Hepatocyte (in vitro differentiated cells): ENCODE measurements at regions not wholly inside any gene's neighbourhood (a gene's known extent, or its start where the extent isn't known, plus 50 kb on each side); places are given as distances from the start of the nearest gene placed in this dataset.

Source experiments
- DNase-seq: peaks from one replicate; pipeline ENCODE4 v3.0.0-alpha.2; 2016; ENCODE audit warnings: low spot score
- H2AFZ ChIP-seq: fragments of 200-600 bp; sonication (generic); 2 replicates; pipeline ENCODE4 v1.6.0; 2016; ENCODE audit warnings: antibody characterized with exemption, mild to moderate bottlenecking
- H3K27ac ChIP-seq: fragments of 200-600 bp; sonication (generic); 2 replicates; pipeline ENCODE4 v1.5.1; 2016; ENCODE audit warnings: mild to moderate bottlenecking
- H3K27me3 ChIP-seq: fragments of 200-600 bp; sonication (generic); 2 replicates; pipeline ENCODE4 v1.6.1; 2016
- H3K36me3 ChIP-seq: fragments of 200-600 bp; sonication (generic); replicated peaks from 2 replicates; pipeline ENCODE4 v1.5.1; 2016; ENCODE audit warnings: low read depth; ENCODE audit not compliant: insufficient read depth
- H3K4me1 ChIP-seq: fragments of 200-600 bp; sonication (generic); 2 replicates; pipeline ENCODE4 v1.5.1; 2016; ENCODE audit warnings: mild to moderate bottlenecking, moderate library complexity; ENCODE audit not compliant: insufficient read depth
- H3K4me2 ChIP-seq: fragments of 200-600 bp; sonication (generic); 2 replicates; pipeline ENCODE4 v1.6.0; 2016
- H3K4me3 ChIP-seq: fragments of 200-600 bp; sonication (generic); 2 replicates; pipeline ENCODE4 v1.5.1; 2016; ENCODE audit warnings: mild to moderate bottlenecking
- H3K79me2 ChIP-seq: fragments of 200-600 bp; sonication (generic); 2 replicates; pipeline ENCODE4 v1.6.0; 2017; ENCODE audit warnings: mild to moderate bottlenecking
- H3K9me2 ChIP-seq: fragments of 200-600 bp; sonication (generic); replicated peaks from 2 replicates; pipeline ENCODE4 v1.6.0; 2017; ENCODE audit warnings: mild to moderate bottlenecking; ENCODE audit not compliant: insufficient read depth
- H3K9me3 ChIP-seq: fragments of 200-600 bp; sonication (generic); 2 replicates; pipeline ENCODE4 v1.5.1; 2016; ENCODE audit warnings: low read depth, mild to moderate bottlenecking
- H4K20me1 ChIP-seq: fragments of 200-600 bp; sonication (generic); 2 replicates; pipeline ENCODE4 v1.6.0; 2016; ENCODE audit warnings: mild to moderate bottlenecking; ENCODE audit not compliant: insufficient read depth, poor library complexity, severe bottlenecking
- EZH2 ChIP-seq: fragments of 200-600 bp; sonication (generic); IDR thresholded peaks from 2 replicates; pipeline ENCODE4 v1.6.1; 2016; ENCODE audit warnings: antibody characterized with exemption, mild to moderate bottlenecking, borderline replicate concordance
- EZH2phosphoT487 ChIP-seq: fragments of 200-600 bp; sonication (generic); IDR thresholded peaks from one replicate; pipeline ENCODE4 v1.6.1; 2018; ENCODE audit warnings: antibody characterized with exemption, mild to moderate bottlenecking, low read depth, moderate library complexity; ENCODE audit not compliant: unreplicated experiment, severe bottlenecking
- WGBS: methylation state at CpG from one replicate; pipeline ENCODE4 v1.1.6; 2016; ENCODE audit warnings: low lambda C conversion rate; ENCODE audit errors: missing lambda C conversion rate; 5-methylcytosine and 5-hydroxymethylcytosine counted together
- TF ChIP-seq, protein P1 (sequence below): fragments of 200-600 bp; sonication (generic); IDR thresholded peaks from 2 replicates; pipeline ENCODE4 v1.5.1; 2016; ENCODE audit warnings: antibody characterized with exemption, mild to moderate bottlenecking; ENCODE audit not compliant: poor library complexity

DNA sequence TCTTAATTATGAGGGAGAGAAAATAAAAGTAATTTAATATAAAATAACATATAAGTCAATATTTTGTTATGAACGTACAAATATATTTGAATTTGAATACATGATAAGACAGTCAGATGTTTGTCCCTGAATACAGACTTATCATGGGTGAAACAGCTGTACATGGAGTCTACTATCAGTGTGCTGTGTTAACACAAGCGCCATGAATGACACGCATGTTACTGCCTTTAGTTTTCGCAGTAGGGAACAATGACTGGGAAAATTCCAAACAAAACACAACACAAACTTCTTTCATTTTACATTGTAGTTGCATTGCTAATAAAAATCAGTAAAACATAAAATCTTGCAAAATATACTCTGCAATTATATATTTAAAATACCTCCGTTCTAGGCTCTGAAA is 108.6 kb downstream of the FBXO5 start:
- Histone ChIP-seq H3K9me3 (no peaks in the 10 kb centered on the region), H3K4me1 (no peaks in the 10 kb centered on the region), H3K27me3 (no peaks in the 10 kb centered on the region), H3K4me3 (no peak overlapping the region), H4K20me1 (no peaks in the 10 kb centered on the region), H2AFZ (no peak overlapping the region), H3K9me2 (no peaks in the 10 kb centered on the region), H3K36me3 (no peaks in the 10 kb centered on the region), H3K27ac (no peak overlapping the region), H3K4me2 (no peak overlapping the region), H3K79me2 (no peaks in the 10 kb centered on the region)
- 89% methylated on average over 5 of the region's 5 CpGs for WGBS
- TF ChIP-seq, protein P1, sequence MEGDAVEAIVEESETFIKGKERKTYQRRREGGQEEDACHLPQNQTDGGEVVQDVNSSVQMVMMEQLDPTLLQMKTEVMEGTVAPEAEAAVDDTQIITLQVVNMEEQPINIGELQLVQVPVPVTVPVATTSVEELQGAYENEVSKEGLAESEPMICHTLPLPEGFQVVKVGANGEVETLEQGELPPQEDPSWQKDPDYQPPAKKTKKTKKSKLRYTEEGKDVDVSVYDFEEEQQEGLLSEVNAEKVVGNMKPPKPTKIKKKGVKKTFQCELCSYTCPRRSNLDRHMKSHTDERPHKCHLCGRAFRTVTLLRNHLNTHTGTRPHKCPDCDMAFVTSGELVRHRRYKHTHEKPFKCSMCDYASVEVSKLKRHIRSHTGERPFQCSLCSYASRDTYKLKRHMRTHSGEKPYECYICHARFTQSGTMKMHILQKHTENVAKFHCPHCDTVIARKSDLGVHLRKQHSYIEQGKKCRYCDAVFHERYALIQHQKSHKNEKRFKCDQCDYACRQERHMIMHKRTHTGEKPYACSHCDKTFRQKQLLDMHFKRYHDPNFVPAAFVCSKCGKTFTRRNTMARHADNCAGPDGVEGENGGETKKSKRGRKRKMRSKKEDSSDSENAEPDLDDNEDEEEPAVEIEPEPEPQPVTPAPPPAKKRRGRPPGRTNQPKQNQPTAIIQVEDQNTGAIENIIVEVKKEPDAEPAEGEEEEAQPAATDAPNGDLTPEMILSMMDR, result no peak
- no peak for TF ChIP-seq EZH2phosphoT487
- DNase-seq, result no peak

DNA sequence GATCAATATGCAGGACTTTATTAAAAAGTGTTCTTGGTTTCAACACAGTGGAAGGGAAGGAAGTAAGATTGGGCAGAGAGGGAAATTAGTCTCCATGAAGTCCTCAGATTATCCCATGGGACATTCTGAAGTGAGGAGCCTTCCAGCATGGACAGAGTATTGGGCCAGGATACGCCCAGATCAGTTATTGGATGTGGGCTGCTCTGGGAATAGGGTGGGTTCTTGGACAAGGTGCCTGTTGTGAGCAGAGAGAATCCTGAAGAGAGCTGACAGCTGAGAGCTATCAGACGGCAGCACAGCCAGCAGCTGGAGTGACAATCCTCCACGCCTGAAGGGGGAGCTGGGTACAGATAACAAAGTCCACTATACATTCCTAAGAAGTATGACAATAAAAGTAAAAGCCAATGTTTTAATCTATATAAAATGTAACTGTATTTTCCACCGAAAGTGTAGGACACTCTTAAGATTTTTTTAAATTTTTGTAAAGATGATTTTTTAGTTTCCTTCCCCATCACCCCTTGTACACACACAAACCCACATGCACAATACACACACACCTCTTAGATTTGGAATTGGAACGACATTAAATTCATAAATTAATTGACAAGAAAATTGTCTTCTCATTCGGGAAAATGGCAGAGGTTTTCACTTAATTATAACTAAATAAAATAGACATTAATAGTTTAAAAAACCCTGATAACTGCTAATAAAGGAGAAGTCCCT is 107.8 kb downstream of the FBXO5 start:
- H3K9me2 ChIP-seq, result no peaks in the 10 kb centered on the region
- TF ChIP-seq EZH2phosphoT487, result no peak
- TF ChIP-seq, protein P1, result no peak
- TF ChIP-seq EZH2, result no peak
- 60% methylated on average over 6 of the region's 6 CpGs for WGBS

DNA sequence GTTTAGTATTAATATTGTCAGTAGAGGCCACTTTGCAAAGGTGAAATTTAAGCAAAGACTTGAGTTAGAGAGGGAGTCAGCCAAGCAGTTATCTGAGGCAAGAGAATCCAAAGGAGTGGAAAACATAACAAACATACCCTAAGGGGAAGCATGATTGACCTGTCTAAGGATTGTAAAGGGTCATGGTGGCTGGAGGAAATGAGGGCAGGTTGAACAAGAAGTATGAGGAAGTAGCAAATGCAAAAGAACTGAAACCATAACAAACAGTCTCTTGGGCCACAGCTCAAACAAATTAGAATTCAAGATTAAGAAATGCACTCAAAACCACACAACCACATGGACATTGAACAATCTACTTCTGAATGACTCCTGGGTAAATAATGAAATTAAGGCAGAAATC is 103.2 kb downstream of the FBXO5 start:
- no peak overlapping the region for H2AFZ ChIP-seq
- H3K9me2 ChIP-seq, result no peaks in the 10 kb centered on the region
- no peaks in the 10 kb centered on the region for H4K20me1 ChIP-seq
- no peak overlapping the region for H3K27ac ChIP-seq
- no peak overlapping the region for H3K4me2 ChIP-seq
- no peaks in the 10 kb centered on the region for H3K27me3 ChIP-seq
- TF ChIP-seq EZH2 (no peak), EZH2phosphoT487 (no peak)
- TF ChIP-seq, protein P1, result no peak
- no peak for DNase-seq
- no peaks in the 10 kb centered on the region for H3K36me3 ChIP-seq
- no peaks in the 10 kb centered on the region for H3K4me1 ChIP-seq
- H3K79me2 ChIP-seq, result no peaks in the 10 kb centered on the region
- H3K9me3 ChIP-seq, result no peaks in the 10 kb centered on the region
- H3K4me3 ChIP-seq, result no peak overlapping the region

More for the DNA sequence above, 107.8 kb downstream of the FBXO5 start:
- no peak for DNase-seq
- Histone ChIP-seq H2AFZ (no peak overlapping the region), H3K4me2 (no peak overlapping the region), H4K20me1 (no peaks in the 10 kb centered on the region), H3K27ac (no peak overlapping the region), H3K36me3 (no peaks in the 10 kb centered on the region), H3K9me3 (no peaks in the 10 kb centered on the region), H3K27me3 (no peaks in the 10 kb centered on the region), H3K4me1 (no peaks in the 10 kb centered on the region), H3K79me2 (no peaks in the 10 kb centered on the region), H3K4me3 (no peak overlapping the region)

DNA sequence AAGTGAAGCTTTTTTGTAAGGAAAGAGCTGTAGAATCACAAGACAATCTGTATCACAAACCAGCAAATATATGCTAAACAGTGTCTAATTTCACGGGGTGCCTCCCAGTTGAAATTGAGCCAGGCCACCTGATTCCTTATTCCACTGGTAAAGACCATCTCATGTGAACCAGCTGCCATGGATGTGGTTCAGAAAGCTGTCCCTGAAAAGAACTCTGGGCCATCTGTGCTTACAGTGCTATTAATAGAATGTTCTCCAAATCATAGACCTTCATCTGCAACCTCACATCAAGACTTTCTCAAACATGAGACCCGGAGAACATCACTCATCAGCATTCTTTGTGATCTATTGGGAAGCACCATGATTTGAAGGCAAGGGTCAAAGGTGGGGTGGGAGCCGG is 89.7 kb downstream of the FBXO5 start:
- Histone ChIP-seq H3K4me3 (no peak overlapping the region), H3K36me3 (no peaks in the 10 kb centered on the region), H3K4me2 (no peak overlapping the region), H2AFZ (no peak overlapping the region), H3K79me2 (no peaks in the 10 kb centered on the region), H3K9me3 (no peaks in the 10 kb centered on the region), H3K27me3 (no peaks in the 10 kb centered on the region), H4K20me1 (no peaks in the 10 kb centered on the region), H3K9me2 (no peaks in the 10 kb centered on the region), H3K4me1 (no peaks in the 10 kb centered on the region), H3K27ac (no peak overlapping the region)
- WGBS, result 84% methylated on average over 3 of the region's 3 CpGs
- DNase-seq, result no peak
- TF ChIP-seq EZH2, result no peak
- TF ChIP-seq, protein P1, result no peak
- TF ChIP-seq EZH2phosphoT487, result no peak
